HG02588 (cell line): ENCODE measurements at regions not wholly inside any gene's neighbourhood (a gene's known extent, or its start where the extent isn't known, plus 50 kb on each side); places are given as distances from the start of the nearest gene placed in this dataset.

Experiments used
- ATAC-seq: cut with Tn5 transposase; IDR thresholded peaks from one replicate; pipeline ENCODE4 v1.9.1; 2021; ENCODE audit warnings: mild to moderate bottlenecking, moderate library complexity; ENCODE audit not compliant: unreplicated experiment

DNA sequence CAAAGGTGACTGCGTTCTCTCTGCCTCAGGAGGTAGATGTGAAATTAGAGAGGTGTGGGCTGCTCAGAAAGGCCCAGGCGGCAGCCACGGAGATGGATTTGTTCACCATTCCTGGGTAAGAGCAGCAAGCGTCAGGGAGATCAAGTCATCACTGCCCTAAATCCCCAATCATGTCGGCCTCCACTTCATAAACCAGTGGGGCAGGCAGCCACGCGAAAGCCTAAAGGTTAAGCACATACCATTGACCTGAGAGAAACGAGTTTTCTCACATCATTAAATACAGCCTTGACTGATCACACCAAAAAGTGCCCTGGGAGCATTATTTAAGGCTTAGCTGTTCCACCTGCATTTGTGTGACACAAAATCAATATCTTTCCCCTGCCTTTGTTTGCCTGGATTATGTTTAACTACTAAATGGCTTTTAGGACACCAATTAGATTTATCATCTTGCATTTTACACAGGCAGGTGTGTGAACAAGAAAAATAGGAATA lies 50.7 kb upstream of the FOXB1 start:
- ATAC-seq = no peak

DNA sequence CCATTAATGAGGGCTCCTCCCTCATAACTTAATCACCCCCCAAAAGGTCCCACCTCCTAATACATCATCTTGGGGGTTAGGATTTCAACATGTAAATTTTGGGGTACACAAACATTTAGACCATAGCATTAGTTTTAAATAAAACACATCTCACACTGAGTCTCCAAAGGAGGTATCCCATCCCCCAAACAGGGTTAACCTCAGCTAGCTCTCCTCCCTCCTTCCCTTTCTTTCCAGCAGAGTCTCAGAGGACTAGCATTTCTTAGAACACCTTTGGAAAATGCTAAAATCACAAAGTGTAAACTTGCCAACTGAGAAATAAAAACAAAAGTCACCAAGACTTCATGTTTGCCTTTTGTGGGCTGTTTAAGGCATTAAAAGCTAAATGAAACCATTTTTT lies 51.2 kb upstream of the FOXB1 start:
- no peak for ATAC-seq

GRCh38 chr15:59950603-59951388 lies 53.3 kb upstream of the FOXB1 start:
- no peak for ATAC-seq

DNA sequence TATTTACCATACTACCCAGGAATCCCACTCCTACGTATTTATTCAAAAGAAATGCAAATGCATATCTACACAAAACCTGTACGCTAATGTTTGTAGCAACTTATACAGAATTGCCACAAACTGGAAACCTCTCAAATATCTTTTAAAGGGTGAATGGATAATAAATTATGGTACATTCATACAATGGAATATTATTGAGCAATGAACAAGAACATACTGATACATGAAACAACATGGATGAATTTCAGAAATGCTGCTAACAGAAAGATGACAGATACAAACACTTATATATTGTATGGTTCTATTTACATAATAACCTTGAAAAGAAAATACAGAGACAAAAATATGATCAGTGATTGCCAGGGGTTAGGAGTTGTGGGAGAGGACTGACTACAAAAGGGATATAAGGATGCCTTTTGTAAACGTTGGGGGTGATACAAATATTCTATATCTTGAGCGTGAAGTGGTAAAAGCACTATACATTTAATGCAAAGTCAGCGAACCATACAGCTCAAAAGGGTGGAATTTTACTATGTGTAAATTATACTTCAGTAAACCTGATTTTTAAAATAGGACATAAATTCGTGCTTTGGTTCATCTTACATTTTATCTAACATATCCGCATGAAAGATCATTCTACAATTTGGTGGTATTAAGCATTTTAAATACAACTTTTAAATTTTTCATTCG lies 55.0 kb upstream of the FOXB1 start:
- ATAC-seq = no peak

- ATAC-seq = no peak
Measured at GRCh38 chr15:59946084-59946483, 58.0 kb upstream of the FOXB1 start.

GRCh38 chr15:59945036-59945435 lies 59.1 kb upstream of the FOXB1 start:
- no peak for ATAC-seq

DNA sequence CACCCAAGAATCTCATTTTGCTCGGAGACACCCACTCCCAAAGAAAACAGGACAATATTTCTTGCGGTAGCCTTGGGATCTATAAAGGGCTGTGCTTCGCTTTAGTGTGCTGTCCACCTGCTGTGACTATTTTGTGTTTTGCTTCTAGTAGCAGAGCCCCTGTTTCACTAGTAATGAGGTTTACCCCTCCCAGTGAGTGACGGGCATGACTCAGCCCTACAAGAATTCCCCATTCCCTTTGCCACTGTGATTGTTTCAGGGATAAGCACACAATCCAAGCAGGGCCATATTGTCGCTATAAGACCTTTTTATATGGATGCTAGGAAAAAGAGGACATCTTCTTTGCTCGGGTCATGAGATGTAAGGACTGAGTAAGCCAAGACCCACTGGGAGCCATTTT lies 62.5 kb upstream of the FOXB1 start:
- ATAC-seq = no peak

DNA sequence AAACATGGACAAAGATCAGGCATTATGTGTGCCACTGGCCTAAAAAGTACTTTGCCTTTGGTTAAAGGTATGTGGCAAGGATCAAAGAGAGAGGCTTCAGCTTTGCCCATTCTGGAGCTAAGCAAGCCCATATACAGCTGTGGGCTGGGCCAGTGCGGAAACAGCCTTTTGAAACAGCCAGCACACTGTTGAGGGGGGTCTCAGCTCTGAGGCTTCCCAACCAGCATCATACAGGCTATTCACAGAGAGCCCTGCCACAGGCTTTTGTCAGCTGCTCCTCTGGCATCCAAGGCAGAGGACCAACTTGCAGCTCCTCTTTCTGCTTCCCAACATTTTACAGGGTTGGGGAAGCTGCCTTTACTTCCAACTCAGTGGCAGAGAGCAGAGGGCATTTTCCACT lies 63.2 kb upstream of the FOXB1 start:
- no peak for ATAC-seq

- no peak for ATAC-seq
Measured at GRCh38 chr15:59940456-59940855, 63.7 kb upstream of the FOXB1 start.

DNA sequence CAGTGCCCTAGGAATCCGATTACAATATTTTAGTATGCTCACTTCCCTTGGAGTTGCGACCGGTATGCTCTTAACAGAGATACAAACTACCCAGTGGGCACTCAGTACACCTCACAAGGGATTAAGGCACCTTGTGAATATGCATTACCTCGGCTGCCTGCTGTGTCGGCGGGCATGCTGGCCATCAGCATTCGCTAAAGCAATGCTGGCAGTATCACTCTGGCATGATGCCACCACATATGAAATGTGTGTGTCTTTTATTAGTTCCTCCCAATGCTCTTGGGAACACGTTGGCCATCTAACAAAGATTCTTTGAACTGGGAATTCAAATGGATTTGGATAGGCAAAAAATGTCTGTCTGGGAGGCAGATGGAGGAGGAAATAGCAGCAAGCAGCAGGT lies 67.4 kb upstream of the FOXB1 start:
- no peak for ATAC-seq

- no peak for ATAC-seq
Measured at GRCh38 chr15:59933607-59934006, 70.5 kb upstream of the FOXB1 start.

DNA sequence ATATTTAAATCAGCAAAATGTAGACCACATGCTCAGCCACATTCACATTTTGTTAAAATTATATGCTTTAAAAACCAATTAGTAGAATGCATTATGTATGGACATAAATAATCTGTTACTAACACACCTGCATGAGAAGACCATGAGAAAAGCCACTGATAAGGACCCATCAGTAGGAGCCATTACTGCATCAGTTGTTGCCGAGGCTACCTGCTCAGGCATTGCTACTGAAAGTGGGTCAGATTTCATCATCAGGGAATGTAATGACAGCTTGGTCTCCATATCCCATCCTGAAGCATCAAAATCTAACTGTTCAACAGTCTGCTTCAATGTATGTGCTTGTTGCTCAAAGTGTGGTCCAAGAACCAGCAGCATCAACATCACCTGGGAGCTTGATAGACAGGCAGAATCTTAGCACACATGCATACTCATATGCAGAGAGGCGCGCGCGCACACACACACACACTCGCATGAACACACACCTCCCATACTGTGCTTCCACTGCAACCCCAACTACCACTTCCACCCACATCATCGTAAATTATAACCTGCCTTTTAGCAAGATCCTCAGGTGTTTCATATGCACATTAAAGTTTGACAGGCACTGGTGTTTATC lies 72.4 kb upstream of the FOXB1 start:
- ATAC-seq = no peak

DNA sequence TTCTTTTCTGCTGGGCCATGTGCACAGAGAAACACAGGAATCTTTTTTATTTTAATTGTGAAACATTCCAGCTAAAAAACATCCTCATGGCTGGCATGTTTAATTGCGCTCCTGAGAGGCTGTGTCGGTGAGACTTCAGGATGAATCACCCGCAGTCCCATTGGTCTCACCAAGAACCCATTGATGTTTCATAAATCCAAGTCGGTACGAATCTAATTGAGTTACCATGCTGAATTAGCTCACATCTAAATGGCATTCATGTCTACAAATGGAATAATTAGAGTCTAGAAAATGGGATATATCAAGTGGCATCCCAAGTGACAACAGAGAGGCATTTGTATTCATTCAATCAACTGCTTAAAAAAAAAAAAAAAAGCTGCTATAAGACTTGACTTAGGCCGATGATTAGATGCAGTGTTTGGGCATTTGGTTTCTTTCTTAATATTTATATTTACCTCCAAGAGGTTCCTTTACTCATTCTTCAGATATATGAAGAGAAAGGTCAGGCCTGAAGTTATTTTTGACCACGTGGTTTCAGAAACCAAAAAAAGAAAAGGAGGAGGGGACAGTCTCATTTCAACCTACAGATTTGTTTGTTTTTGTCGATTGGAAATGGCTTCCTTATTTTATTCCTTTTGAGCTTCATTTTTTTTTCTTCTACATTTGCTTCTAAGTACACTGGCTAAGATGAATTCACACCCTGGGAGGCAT lies 79.1 kb upstream of the FOXB1 start:
- no peak for ATAC-seq

DNA sequence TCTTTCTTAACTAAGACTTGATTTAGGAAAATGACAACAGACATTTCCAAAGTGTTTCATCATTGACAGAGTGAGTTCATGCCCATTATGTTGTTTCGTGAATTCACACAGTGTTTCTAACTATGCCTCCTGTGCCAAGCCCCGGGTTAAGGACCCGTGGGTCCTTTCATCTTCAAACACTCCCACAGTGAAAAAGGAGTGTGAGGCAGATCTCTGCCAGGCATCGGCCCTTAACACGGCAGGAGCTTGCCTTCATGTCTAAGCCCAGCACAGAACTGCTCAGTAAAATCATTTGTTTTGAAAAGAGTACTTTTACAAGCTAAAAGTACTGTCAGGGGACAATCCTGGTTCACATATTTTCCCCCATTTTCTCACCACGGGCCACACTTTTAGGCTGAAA lies 80.0 kb upstream of the FOXB1 start:
- ATAC-seq = no peak

DNA sequence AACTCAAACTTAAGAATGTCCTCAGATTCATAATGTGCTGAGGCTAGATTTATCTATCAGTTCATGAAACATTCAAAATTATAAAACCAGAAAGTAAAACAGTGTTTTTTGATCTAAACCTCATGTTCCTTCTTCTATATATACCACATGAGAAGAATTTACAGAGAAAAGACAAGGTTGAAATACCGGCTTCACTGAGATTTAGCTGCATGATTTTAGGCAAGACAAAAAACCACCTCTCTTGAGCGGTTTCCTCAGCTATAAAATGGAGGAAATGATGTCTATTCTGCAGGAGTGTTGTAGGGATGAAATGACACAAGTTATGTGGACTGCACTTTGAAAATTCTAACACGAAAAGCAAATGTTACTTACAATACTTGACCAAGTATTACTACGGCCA lies 80.6 kb upstream of the FOXB1 start:
- no peak for ATAC-seq

DNA sequence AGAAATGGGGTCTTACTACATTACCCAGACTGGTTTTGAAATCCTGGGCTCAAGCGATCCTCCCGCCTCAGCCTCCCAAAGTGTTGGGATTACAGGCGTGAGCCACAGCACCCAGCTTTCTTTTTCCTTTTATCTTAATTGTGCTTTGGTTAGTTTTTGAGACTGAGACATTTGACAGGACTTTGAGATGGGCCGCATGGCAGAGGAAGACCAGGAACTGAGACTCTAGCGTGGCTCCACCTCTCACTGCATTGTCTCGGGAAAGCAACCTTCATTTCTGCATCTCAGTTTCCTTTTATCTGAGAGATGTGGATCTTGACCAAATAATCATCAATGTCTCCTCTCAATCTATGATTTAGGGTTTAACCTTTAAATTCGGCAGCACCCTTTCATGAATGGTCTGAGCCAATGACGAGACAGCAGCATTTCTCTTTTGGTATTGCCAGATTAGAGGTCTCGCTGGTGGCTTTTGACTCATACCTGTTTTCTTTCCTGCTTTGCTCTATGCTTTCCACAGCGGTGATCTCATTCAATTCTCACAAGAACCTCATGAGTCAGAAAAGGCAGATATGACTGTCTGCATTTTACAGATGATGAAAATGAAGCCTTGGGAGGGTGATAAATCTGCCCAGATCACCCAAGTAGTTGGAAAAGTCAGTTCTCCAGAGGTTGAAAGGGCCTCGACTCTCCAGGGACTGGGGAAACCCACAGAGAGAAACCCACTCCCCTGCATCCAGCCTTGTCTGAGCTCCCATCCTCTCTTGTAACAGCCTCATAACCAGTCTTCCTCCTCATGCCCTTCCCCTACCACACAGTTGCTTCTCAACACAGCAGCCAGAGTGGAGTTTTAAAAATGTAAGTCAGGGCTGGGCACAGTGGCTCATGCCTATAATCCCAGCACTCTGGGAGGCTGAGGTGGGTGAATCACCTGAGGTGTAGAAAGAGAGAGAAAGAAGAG lies 84.8 kb upstream of the FOXB1 start:
- peak; percentile 89 for ATAC-seq

- peak; percentile 74 for ATAC-seq
Measured at GRCh38 chr15:59917504-59918157, 86.5 kb upstream of the FOXB1 start.

GRCh38 chr15:59906046-59906445 lies 98.1 kb upstream of the FOXB1 start:
- ATAC-seq = no peak

- no peak for ATAC-seq
Measured at GRCh38 chr15:59905176-59905575, 98.9 kb upstream of the FOXB1 start.
